GM12891 (cell line): ENCODE measurements at regions not wholly inside any gene's neighbourhood (a gene's known extent, or its start where the extent isn't known, plus 50 kb on each side); places are given as distances from the start of the nearest gene placed in this dataset.

ENCODE experiments used
- POLR2A ChIP-seq: IDR thresholded peaks from 2 replicates; pipeline ENCODE4 v1.6.1; 2011; ENCODE audit warnings: low read depth, low read length, control low read depth
- POLR2AphosphoS5 ChIP-seq: IDR thresholded peaks from 2 replicates; pipeline ENCODE4 v1.6.1; 2011; ENCODE audit warnings: low read depth, low read length, control low read depth
- SPI1 ChIP-seq: IDR thresholded peaks from 2 replicates; pipeline ENCODE4 v1.6.1; 2011; ENCODE audit warnings: low read depth, low read length, control low read depth

- no peak for TF ChIP-seq POLR2A
- no peak for TF ChIP-seq SPI1
- no peak for TF ChIP-seq POLR2AphosphoS5
Observed at GRCh38 chr12:98106031-98106683, 409.2 kb upstream of the TMPO start.
